ENCODE measurements at regions not wholly inside any gene's neighbourhood (a gene's known extent, or its start where the extent isn't known, plus 50 kb on each side); places are given as distances from the start of the nearest gene placed in this dataset.

- TF ChIP-seq YY2 (tag by site-specific recombination; IDR thresholded peaks at IDR 0.05) (no peak), GFI1B (tag by site-specific recombination; IDR thresholded peaks at IDR 0.05) (no peak), CTCF (tag by site-specific recombination; IDR thresholded peaks at IDR 0.05) (no peak), ZFP37 (tag by site-specific recombination; IDR thresholded peaks at IDR 0.05) (no peak), ZBTB7A (tag by site-specific recombination; IDR thresholded peaks at IDR 0.05; ENCODE audit: low read depth) (no peak)
- TF ChIP-seq, protein P1, sequence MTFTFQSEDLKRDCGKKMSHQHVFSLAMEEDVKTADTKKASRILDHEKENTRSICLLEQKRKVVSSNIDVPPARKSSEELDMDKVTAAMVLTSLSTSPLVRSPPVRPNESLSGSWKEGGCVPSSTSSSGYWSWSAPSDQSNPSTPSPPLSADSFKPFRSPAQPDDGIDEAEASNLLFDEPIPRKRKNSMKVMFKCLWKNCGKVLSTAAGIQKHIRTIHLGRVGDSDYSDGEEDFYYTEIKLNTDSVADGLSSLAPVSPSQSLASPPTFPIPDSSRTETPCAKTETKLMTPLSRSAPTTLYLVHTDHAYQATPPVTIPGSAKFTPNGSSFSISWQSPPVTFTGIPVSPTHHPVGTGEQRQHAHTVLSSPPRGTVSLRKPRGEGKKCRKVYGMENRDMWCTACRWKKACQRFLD (tag by site-specific recombination; IDR thresholded peaks at IDR 0.05) = no peak
These were observed 1253.7 kb downstream of the LRFN5 start for GRCh38 chr14:42860371-42860770.

All from HEK293 (cell line).